Thyroid gland (tissue), 4 donors: ENCODE measurements at regions not wholly inside any gene's neighbourhood (a gene's known extent, or its start where the extent isn't known, plus 50 kb on each side); places are given as distances from the start of the nearest gene placed in this dataset.

ENCODE experiments used
- DNase-seq, 2 donors: peaks; one replicate each; pipeline ENCODE4 v3.0.0-alpha.2; 2019
- H3K27ac ChIP-seq, 3 donors: fragments of 200-600 bp; sonication (generic); 1 replicate in 2 of 3; 2 replicates in 1 of 3; pipeline ENCODE4 v1.5.1; 2016 to 2019; ENCODE audit warnings: mild to moderate bottlenecking in 1 of 3, moderate library complexity in 1 of 3
- H3K27me3 ChIP-seq: fragments of 200-600 bp; sonication (generic); one replicate; pipeline ENCODE4 v1.5.1; 2019
- H3K36me3 ChIP-seq, 2 donors: fragments of 200-600 bp; sonication (generic); one replicate each; pipeline ENCODE4 v1.5.1; 2016 to 2019
- H3K4me1 ChIP-seq, 2 donors: fragments of 200-600 bp; sonication (generic); one replicate each; pipeline ENCODE4 v1.5.1; 2017 to 2019
- H3K4me3 ChIP-seq, 3 donors: fragments of 200-600 bp; sonication (generic); replicated peaks in 1 of 3; 1 replicate in 2 of 3; 2 replicates in 1 of 3; pipeline ENCODE4 v1.5.1; 2016; ENCODE audit warnings: mild to moderate bottlenecking in 1 of 3
- H3K9me3 ChIP-seq: fragments of 200-600 bp; sonication (generic); one replicate; pipeline ENCODE4 v1.5.1; 2017
- POLR2A ChIP-seq, 2 donors: fragments of 450-650 bp; IDR thresholded peaks; one replicate each; pipeline ENCODE4 v1.6.1; 2017; ENCODE audit warnings: antibody characterized with exemption in 2 of 2, mild to moderate bottlenecking in 2 of 2, moderate library complexity in 1 of 2
- WGBS, 2 donors: methylation state at CpG; one replicate each; pipeline ENCODE4 v1.1.5; 2017; 5-methylcytosine and 5-hydroxymethylcytosine counted together
- intact Hi-C: fragments of 100-400 bp; cut with DNase I; formaldehyde crosslinking; loops from one replicate; pipeline ENCODE4 v1.15.1; 2023
- TF ChIP-seq, protein P1 (sequence below), 6 experiments: fragments of 200-600 bp in 3 of 6; fragments of 450-650 bp in 3 of 6; sonication (generic) in 3 of 6; IDR thresholded peaks; one replicate each; pipeline ENCODE4 v1.5.1; 2016 to 2019; ENCODE audit warnings: antibody characterized with exemption in 6 of 6, mild to moderate bottlenecking in 2 of 6, inconsistent platforms in 1 of 6, moderate library complexity in 1 of 6

DNA sequence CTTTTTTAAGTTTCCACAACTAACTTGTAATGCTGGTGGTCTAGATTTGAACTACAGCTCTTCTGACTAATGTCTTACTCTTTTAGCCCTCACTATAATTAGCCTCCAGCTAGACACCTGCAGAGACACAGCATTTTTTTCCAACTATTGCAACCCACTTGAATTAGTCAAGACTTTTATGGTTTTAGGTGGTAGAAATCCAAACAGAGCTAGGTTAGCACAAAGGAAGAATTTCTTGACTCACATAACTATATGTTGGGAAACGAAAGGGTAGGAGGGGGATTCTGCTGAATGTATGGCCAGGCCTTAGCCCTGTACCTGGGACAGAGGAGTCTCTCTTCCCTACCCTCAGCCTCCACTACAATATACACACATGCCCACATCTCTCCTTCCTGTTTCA is 586.1 kb downstream of the INHBA start:
- intact Hi-C loops, result no loop called here
- Histone ChIP-seq H3K27ac (no peak overlapping the region), H3K4me3 (no peak overlapping the region), H3K4me1 (no peaks in the 10 kb centered on the region), H3K27me3 (no peaks in the 10 kb centered on the region), H3K36me3 (no peaks in the 10 kb centered on the region), H3K9me3 (no peaks in the 10 kb centered on the region)
- no peak for TF ChIP-seq POLR2A (IDR thresholded peaks at IDR 0.05)
- TF ChIP-seq, protein P1, sequence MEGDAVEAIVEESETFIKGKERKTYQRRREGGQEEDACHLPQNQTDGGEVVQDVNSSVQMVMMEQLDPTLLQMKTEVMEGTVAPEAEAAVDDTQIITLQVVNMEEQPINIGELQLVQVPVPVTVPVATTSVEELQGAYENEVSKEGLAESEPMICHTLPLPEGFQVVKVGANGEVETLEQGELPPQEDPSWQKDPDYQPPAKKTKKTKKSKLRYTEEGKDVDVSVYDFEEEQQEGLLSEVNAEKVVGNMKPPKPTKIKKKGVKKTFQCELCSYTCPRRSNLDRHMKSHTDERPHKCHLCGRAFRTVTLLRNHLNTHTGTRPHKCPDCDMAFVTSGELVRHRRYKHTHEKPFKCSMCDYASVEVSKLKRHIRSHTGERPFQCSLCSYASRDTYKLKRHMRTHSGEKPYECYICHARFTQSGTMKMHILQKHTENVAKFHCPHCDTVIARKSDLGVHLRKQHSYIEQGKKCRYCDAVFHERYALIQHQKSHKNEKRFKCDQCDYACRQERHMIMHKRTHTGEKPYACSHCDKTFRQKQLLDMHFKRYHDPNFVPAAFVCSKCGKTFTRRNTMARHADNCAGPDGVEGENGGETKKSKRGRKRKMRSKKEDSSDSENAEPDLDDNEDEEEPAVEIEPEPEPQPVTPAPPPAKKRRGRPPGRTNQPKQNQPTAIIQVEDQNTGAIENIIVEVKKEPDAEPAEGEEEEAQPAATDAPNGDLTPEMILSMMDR (IDR thresholded peaks at IDR 0.05), result no peak
- WGBS, 2 donors, result 88 to 92% methylated on average over 1 of the region's 1 CpG
- no peak for DNase-seq

DNA sequence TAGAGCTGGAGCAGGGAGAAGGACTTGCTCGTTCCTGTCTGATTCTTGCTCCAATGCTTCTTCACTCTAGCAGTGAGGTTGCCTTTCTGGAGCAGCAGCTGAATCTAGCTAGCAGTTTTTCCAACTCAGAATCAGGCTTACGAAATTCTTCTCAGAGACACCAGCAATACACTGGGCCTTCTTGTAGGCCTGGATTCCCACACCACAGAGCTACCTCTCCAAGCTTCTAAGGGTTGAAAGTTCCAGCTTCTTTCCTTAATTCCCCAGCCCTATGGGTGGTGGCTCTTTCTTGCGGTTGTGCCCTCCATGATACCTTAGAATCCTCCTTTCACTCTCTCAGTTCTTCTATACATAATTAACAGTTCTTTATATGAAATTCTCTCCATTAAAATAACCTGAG is 586.6 kb downstream of the INHBA start:
- Histone ChIP-seq H3K36me3 (no peaks in the 10 kb centered on the region), H3K9me3 (no peaks in the 10 kb centered on the region), H3K4me3 (no peak overlapping the region), H3K27ac (no peak overlapping the region), H3K4me1 (no peaks in the 10 kb centered on the region), H3K27me3 (no peaks in the 10 kb centered on the region)
- no peak for DNase-seq
- 87 to 92% methylated on average over 3 of the region's 3 CpGs for WGBS, 2 donors
- TF ChIP-seq, protein P1 (IDR thresholded peaks at IDR 0.05), result no peak
- no peak for TF ChIP-seq POLR2A (IDR thresholded peaks at IDR 0.05)
- intact Hi-C loops, result no loop called here

DNA sequence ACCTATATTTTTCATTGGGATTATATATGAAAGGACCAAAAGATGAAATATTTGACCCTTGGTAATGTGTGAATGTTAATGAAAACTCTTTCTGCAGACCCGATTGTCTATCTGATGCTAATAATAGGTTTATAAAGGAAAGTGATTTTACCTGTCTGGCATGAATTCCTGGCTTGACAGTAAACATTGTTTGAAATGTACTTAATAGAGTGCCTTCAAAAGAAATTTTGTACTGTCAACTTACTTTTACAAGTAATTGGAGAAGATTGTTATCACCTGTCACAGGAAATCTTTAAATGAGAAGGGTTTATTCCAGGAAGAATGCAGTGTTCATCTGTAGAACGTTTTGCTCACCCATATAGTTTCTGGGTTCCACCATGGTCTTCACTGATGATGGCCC is 588.2 kb downstream of the INHBA start:
- TF ChIP-seq, protein P1 (IDR thresholded peaks at IDR 0.05), result no peak
- no peak for TF ChIP-seq POLR2A (IDR thresholded peaks at IDR 0.05)
- H3K4me1 ChIP-seq, result no peaks in the 10 kb centered on the region
- H3K27ac ChIP-seq, result no peak overlapping the region
- DNase-seq, result no peak
- 63 to 71% methylated on average over 2 of the region's 2 CpGs for WGBS, 2 donors
- no peak overlapping the region for H3K4me3 ChIP-seq
- H3K27me3 ChIP-seq, result no peaks in the 10 kb centered on the region
- H3K36me3 ChIP-seq, result no peaks in the 10 kb centered on the region
- intact Hi-C loops, result no loop called here
- H3K9me3 ChIP-seq, result no peaks in the 10 kb centered on the region

DNA sequence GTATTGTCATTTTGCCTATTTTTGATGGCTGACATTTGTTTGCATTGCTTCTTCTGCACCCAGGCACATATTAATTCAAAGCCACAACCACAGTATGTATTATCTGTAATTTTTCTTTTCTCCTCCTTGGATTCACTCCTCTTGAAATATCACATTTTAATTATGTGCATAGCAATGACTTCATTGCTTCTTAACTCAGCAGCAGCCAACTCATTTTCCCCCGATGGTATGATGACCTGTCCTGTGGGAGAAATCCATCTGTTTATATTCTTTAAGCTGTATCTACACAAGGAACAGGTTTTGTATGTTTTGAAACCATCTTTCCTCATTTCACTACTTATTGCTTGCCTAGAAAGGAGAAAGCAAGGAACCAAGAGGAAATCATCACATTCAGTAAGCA is 588.8 kb downstream of the INHBA start:
- 79 to 84% methylated on average over 1 of the region's 1 CpG for WGBS, 2 donors
- no peaks in the 10 kb centered on the region for H3K4me1 ChIP-seq
- H3K4me3 ChIP-seq, result no peak overlapping the region
- intact Hi-C loops, result no loop called here
- no peaks in the 10 kb centered on the region for H3K27me3 ChIP-seq
- no peak for DNase-seq
- no peak for TF ChIP-seq POLR2A (IDR thresholded peaks at IDR 0.05)
- TF ChIP-seq, protein P1 (IDR thresholded peaks at IDR 0.05), result no peak
- no peak overlapping the region for H3K27ac ChIP-seq
- H3K9me3 ChIP-seq, result no peaks in the 10 kb centered on the region
- no peaks in the 10 kb centered on the region for H3K36me3 ChIP-seq

DNA sequence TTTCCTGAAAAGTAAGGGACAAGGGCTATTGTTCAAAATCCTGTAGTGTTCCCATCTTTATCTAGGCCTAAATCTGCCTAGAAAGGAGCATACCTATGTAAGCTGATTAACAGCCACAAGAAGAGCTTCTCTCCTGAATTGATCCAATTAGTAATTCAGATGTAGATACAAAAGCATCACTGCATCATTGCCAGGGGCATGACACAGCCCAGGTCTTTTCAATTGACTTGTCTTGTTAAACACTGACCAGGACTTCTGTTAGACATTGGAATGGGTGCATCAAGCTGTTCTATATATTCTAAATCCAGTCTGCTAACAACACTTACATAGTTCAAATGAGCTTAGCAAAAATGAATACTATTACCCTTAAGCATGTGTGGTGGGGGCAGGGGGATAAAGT is 589.2 kb downstream of the INHBA start:
- Histone ChIP-seq H3K27ac (no peak overlapping the region), H3K36me3 (no peaks in the 10 kb centered on the region), H3K27me3 (no peaks in the 10 kb centered on the region), H3K4me3 (no peak overlapping the region), H3K4me1 (no peaks in the 10 kb centered on the region), H3K9me3 (no peaks in the 10 kb centered on the region)
- DNase-seq, result no peak
- intact Hi-C loops, result no loop called here
- TF ChIP-seq POLR2A (IDR thresholded peaks at IDR 0.05), result no peak
- TF ChIP-seq, protein P1 (IDR thresholded peaks at IDR 0.05), result no peak
